Stomach smooth muscle (tissue), 2 donors: ENCODE measurements at regions not wholly inside any gene's neighbourhood (a gene's known extent, or its start where the extent isn't known, plus 50 kb on each side); places are given as distances from the start of the nearest gene placed in this dataset.

Source experiments
- H3K27ac ChIP-seq: one replicate; pipeline ENCODE4 v1.7.0; 2013; ENCODE audit warnings: mild to moderate bottlenecking, low read length, inconsistent platforms
- H3K27me3 ChIP-seq, 2 donors: one replicate each; pipeline ENCODE4 v1.7.0; 2013; ENCODE audit warnings: low read length in 2 of 2; ENCODE audit not compliant: insufficient read depth in 2 of 2, control insufficient read depth in 1 of 2
- H3K36me3 ChIP-seq, 2 donors: one replicate each; pipeline ENCODE4 v1.7.0; 2013; ENCODE audit warnings: low read length in 2 of 2; ENCODE audit not compliant: control insufficient read depth in 2 of 2, insufficient read depth in 2 of 2
- H3K4me1 ChIP-seq: one replicate; pipeline ENCODE4 v1.7.0; 2013; ENCODE audit warnings: low read length; ENCODE audit not compliant: control insufficient read depth, insufficient read depth
- H3K4me3 ChIP-seq, 2 donors: one replicate each; pipeline ENCODE4 v1.7.0; 2013; ENCODE audit warnings: low read length in 2 of 2
- H3K9ac ChIP-seq, 2 donors: one replicate each; pipeline ENCODE4 v1.7.0; 2013; ENCODE audit warnings: low read length in 2 of 2, mild to moderate bottlenecking in 1 of 2
- H3K9me3 ChIP-seq, 2 donors: one replicate each; pipeline ENCODE4 v1.7.0; 2013; ENCODE audit warnings: low read length in 2 of 2; ENCODE audit not compliant: control insufficient read depth in 2 of 2
- donor health status: healthy.
- donor health status: Pancreatic carcinoma.

- H3K9me3 ChIP-seq, result peaks cover 0 to 5% of the 10 kb centered on the region in 2 donors
These were observed 51.3 kb upstream of the HAND1 start for GRCh38 chr5:154529282-154529681.

GRCh38 chr5:154528005-154528594, 50.1 kb upstream of the HAND1 start:
- Histone ChIP-seq H3K4me3 (no peak overlapping the region), H3K36me3 (no peaks in the 10 kb centered on the region), H3K9ac (no peak overlapping the region), H3K9me3 (peaks cover 0 to 5% of the 10 kb centered on the region in 2 donors), H3K27me3 (peaks cover 3% of the 10 kb centered on the region in 2 donors), H3K27ac (no peak overlapping the region), H3K4me1 (no peaks in the 10 kb centered on the region)

More at GRCh38 chr5:154529282-154529681, 51.3 kb upstream of the HAND1 start:
- no peaks in the 10 kb centered on the region for H3K4me1 ChIP-seq
- no peak overlapping the region for H3K9ac ChIP-seq
- no peaks in the 10 kb centered on the region for H3K36me3 ChIP-seq
- no peak overlapping the region for H3K27ac ChIP-seq
- no peak overlapping the region for H3K4me3 ChIP-seq
- H3K27me3 ChIP-seq, result peaks cover 2 to 3% of the 10 kb centered on the region in 2 donors
